Neuronal stem cell (in vitro differentiated cells): ENCODE measurements at regions not wholly inside any gene's neighbourhood (a gene's known extent, or its start where the extent isn't known, plus 50 kb on each side); places are given as distances from the start of the nearest gene placed in this dataset.

Source experiments
- DNase-seq: peaks from one replicate; pipeline ENCODE4 v3.0.0-alpha.2; 2013; ENCODE audit warnings: low spot score
- H2AFZ ChIP-seq: one replicate; pipeline ENCODE4 v1.6.1; 2013; ENCODE audit warnings: mild to moderate bottlenecking, low read length, inconsistent platforms
- H2AK5ac ChIP-seq: 2 replicates; pipeline ENCODE4 v1.6.1; 2013; ENCODE audit warnings: low read depth, mild to moderate bottlenecking, inconsistent platforms, low read length, moderate library complexity, mixed read lengths
- H2BK120ac ChIP-seq: 2 replicates; pipeline ENCODE4 v1.6.1; 2013; ENCODE audit warnings: low read depth, mild to moderate bottlenecking, inconsistent platforms, low read length, moderate library complexity, mixed read lengths
- H2BK12ac ChIP-seq: one replicate; pipeline ENCODE4 v1.6.1; 2013; ENCODE audit warnings: low read length, inconsistent platforms
- H2BK15ac ChIP-seq: 2 replicates; pipeline ENCODE4 v1.6.1; 2013; ENCODE audit warnings: mild to moderate bottlenecking, low read length, inconsistent platforms, mixed read lengths
- H2BK5ac ChIP-seq: one replicate; pipeline ENCODE4 v1.6.1; 2013; ENCODE audit warnings: inconsistent platforms, mild to moderate bottlenecking, low read length, moderate library complexity
- H3K14ac ChIP-seq: one replicate; pipeline ENCODE4 v1.6.1; 2013; ENCODE audit warnings: low read length, inconsistent platforms
- H3K18ac ChIP-seq: 2 replicates; pipeline ENCODE4 v1.6.1; 2013; ENCODE audit warnings: low read length, inconsistent platforms
- H3K23ac ChIP-seq: 2 replicates; pipeline ENCODE4 v1.6.1; 2013; ENCODE audit warnings: low read depth, mild to moderate bottlenecking, mixed read lengths, low read length, inconsistent platforms; ENCODE audit not compliant: poor library complexity
- H3K27ac ChIP-seq: replicated peaks from 3 replicates; pipeline ENCODE4 v1.5.1; 2013; ENCODE audit warnings: low read length, inconsistent platforms
- H3K27me3 ChIP-seq, 3 experiments: 2 replicates each; pipeline ENCODE4 v1.6.1; 2013; ENCODE audit warnings: low read length in 3 of 3, mild to moderate bottlenecking in 2 of 3, inconsistent platforms in 1 of 3, low read depth in 1 of 3, mixed read lengths in 1 of 3, moderate library complexity in 1 of 3; ENCODE audit not compliant: control insufficient read depth in 3 of 3, insufficient read depth in 3 of 3
- H3K36me3 ChIP-seq, 2 donors: replicated peaks in 1 of 2; 2 replicates each; pipeline ENCODE4 v1.6.1; 2013; ENCODE audit warnings: low read length in 2 of 2; ENCODE audit not compliant: control insufficient read depth in 2 of 2, insufficient read depth in 2 of 2
- H3K4ac ChIP-seq: 2 replicates; pipeline ENCODE4 v1.6.1; 2013; ENCODE audit warnings: inconsistent platforms, mild to moderate bottlenecking, low read length, moderate library complexity
- H3K4me1 ChIP-seq, 2 donors: 1 replicate in 1 of 2; 2 replicates in 1 of 2; pipeline ENCODE4 v1.6.1; 2013; ENCODE audit warnings: low read length in 2 of 2, low read depth in 1 of 2; ENCODE audit not compliant: control insufficient read depth in 2 of 2, insufficient read depth in 1 of 2
- H3K4me2 ChIP-seq: one replicate; pipeline ENCODE4 v1.6.1; 2013; ENCODE audit warnings: mild to moderate bottlenecking, low read length, inconsistent platforms; ENCODE audit not compliant: insufficient read depth, poor library complexity, severe bottlenecking
- H3K4me3 ChIP-seq, 2 donors: 2 replicates each; pipeline ENCODE4 v1.5.1; 2013; ENCODE audit warnings: low read length in 2 of 2, mild to moderate bottlenecking in 2 of 2, inconsistent platforms in 1 of 2, moderate library complexity in 1 of 2
- H3K79me1 ChIP-seq: one replicate; pipeline ENCODE4 v1.6.1; 2013; ENCODE audit warnings: low read depth, mild to moderate bottlenecking, inconsistent platforms, low read length, moderate library complexity
- H3K9ac ChIP-seq: one replicate; pipeline ENCODE4 v1.6.1; 2013; ENCODE audit warnings: mild to moderate bottlenecking, low read depth, low read length, inconsistent platforms; ENCODE audit not compliant: poor library complexity
- H3K9me3 ChIP-seq, 2 donors: replicated peaks in 1 of 2; 2 replicates each; pipeline versions ENCODE3 to v1.6.1; 2013; ENCODE audit warnings: low read length in 2 of 2, mild to moderate bottlenecking in 2 of 2, inconsistent platforms in 1 of 2, low read depth in 1 of 2, mixed read lengths in 1 of 2, moderate library complexity in 1 of 2; ENCODE audit not compliant: control insufficient read depth in 2 of 2, insufficient read depth in 1 of 2
- H4K8ac ChIP-seq: one replicate; pipeline ENCODE4 v1.6.1; 2013; ENCODE audit warnings: low read depth, mild to moderate bottlenecking, inconsistent platforms, low read length, moderate library complexity
- H4K91ac ChIP-seq: one replicate; pipeline ENCODE4 v1.6.1; 2013; ENCODE audit warnings: low read length, low read depth, mild to moderate bottlenecking, inconsistent platforms; ENCODE audit not compliant: poor library complexity
- WGBS, 2 donors: extraction: QIAGEN DNeasy Blood & Tissue Kit; methylation state at CpG; one replicate each; pipeline ENCODE4 v1.1.7; 2013; ENCODE audit warnings: missing lambda C conversion rate in 2 of 2, mixed read lengths in 1 of 2; ENCODE audit not compliant: insufficient read length in 2 of 2, insufficient replicate concordance in 1 of 2; ENCODE audit errors: extremely low coverage in 2 of 2; 5-methylcytosine and 5-hydroxymethylcytosine counted together

- Histone ChIP-seq H2BK5ac (no peak overlapping the region), H3K4me1 (peaks cover 3 to 6% of the 10 kb centered on the region in 2 donors), H4K91ac (no peak overlapping the region), H3K79me1 (no peaks in the 10 kb centered on the region), H2BK15ac (no peak overlapping the region), H4K8ac (no peak overlapping the region), H2BK12ac (no peak overlapping the region), H3K4me3 (no peak overlapping the region), H3K27ac (no peak overlapping the region), H3K9ac (no peak overlapping the region), H3K36me3 (no peaks in the 10 kb centered on the region), H3K18ac (no peak overlapping the region), H3K27me3 (peaks cover 0 to 2% (median 0%) of the 10 kb centered on the region in 3 experiments), H3K9me3 (no peaks in the 10 kb centered on the region), H2AK5ac (no peak overlapping the region), H2AFZ (no peak overlapping the region), H2BK120ac (no peak overlapping the region), H3K4me2 (no peak overlapping the region), H3K14ac (no peak overlapping the region), H3K4ac (no peak overlapping the region), H3K23ac (no peak overlapping the region)
- peak; percentile 8 for DNase-seq
- no CpG with 5 or more reads among the region's 4 CpGs for WGBS, 2 donors
These were observed 336.4 kb upstream of the HSF2 start for GRCh38 chr6:122063076-122063475.

DNA sequence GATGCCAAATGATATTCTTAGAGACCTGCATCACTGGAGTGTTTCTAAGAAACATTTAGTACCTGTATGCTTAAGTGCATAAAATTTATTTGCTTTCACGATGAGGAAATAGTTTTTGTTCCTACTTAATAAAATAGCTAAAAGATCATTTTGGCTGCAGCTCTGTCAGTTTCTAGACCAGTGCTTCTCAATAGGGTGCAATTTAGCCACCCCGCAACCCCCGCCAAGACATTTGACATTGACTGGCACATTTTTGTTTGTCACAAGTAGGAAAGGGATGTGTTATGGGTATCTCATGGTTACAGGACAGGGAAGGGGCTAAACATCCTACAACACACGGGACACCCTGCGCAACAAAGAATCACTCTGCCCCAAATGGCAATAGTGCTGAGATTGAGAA, 335.7 kb upstream of the HSF2 start:
- H3K9me3 ChIP-seq: no peaks in the 10 kb centered on the region
- DNase-seq: no peak
- WGBS, 2 donors: no CpG with 5 or more reads among the region's 5 CpGs

GRCh38 chr6:122066200-122066599, 333.3 kb upstream of the HSF2 start:
- H2AFZ ChIP-seq: no peak overlapping the region
- no peak overlapping the region for H2BK5ac ChIP-seq
- H3K14ac ChIP-seq: no peak overlapping the region
- no peak overlapping the region for H3K4me3 ChIP-seq
- no peak overlapping the region for H4K8ac ChIP-seq
- DNase-seq: no peak
- no peak overlapping the region for H4K91ac ChIP-seq
- peaks cover 3 to 6% of the 10 kb centered on the region in 2 donors for H3K4me1 ChIP-seq
- no peaks in the 10 kb centered on the region for H3K36me3 ChIP-seq
- WGBS, 2 donors: no CpG with 5 or more reads among the region's 4 CpGs
- H2BK12ac ChIP-seq: no peak overlapping the region
- H3K27me3 ChIP-seq: peaks cover 0 to 2% (median 0%) of the 10 kb centered on the region in 3 experiments
- H3K79me1 ChIP-seq: no peaks in the 10 kb centered on the region
- no peak overlapping the region for H3K4me2 ChIP-seq
- no peaks in the 10 kb centered on the region for H3K9me3 ChIP-seq
- no peak overlapping the region for H3K9ac ChIP-seq
- no peak overlapping the region for H3K27ac ChIP-seq
- H2BK120ac ChIP-seq: no peak overlapping the region
- H2AK5ac ChIP-seq: no peak overlapping the region
- H3K18ac ChIP-seq: no peak overlapping the region
- no peak overlapping the region for H3K4ac ChIP-seq
- H3K23ac ChIP-seq: no peak overlapping the region
- no peak overlapping the region for H2BK15ac ChIP-seq

More for the DNA sequence above, 335.7 kb upstream of the HSF2 start:
- no peak overlapping the region for H4K91ac ChIP-seq
- no peaks in the 10 kb centered on the region for H3K36me3 ChIP-seq
- no peak overlapping the region for H3K18ac ChIP-seq
- H3K4me1 ChIP-seq: peaks cover 3 to 6% of the 10 kb centered on the region in 2 donors
- no peak overlapping the region for H2BK15ac ChIP-seq
- no peak overlapping the region for H3K4me2 ChIP-seq
- no peak overlapping the region for H3K27ac ChIP-seq
- H3K27me3 ChIP-seq: peaks cover 0 to 2% (median 0%) of the 10 kb centered on the region in 3 experiments
- peak overlapping the region; percentile 8 for H2AFZ ChIP-seq
- H4K8ac ChIP-seq: no peak overlapping the region
- H3K23ac ChIP-seq: no peak overlapping the region
- no peak overlapping the region for H3K14ac ChIP-seq
- no peak overlapping the region for H2AK5ac ChIP-seq
- no peak overlapping the region for H3K4me3 ChIP-seq
- H2BK120ac ChIP-seq: no peak overlapping the region
- no peak overlapping the region for H2BK5ac ChIP-seq
- H3K79me1 ChIP-seq: no peaks in the 10 kb centered on the region
- no peak overlapping the region for H3K9ac ChIP-seq
- H2BK12ac ChIP-seq: no peak overlapping the region
- H3K4ac ChIP-seq: no peak overlapping the region

DNA sequence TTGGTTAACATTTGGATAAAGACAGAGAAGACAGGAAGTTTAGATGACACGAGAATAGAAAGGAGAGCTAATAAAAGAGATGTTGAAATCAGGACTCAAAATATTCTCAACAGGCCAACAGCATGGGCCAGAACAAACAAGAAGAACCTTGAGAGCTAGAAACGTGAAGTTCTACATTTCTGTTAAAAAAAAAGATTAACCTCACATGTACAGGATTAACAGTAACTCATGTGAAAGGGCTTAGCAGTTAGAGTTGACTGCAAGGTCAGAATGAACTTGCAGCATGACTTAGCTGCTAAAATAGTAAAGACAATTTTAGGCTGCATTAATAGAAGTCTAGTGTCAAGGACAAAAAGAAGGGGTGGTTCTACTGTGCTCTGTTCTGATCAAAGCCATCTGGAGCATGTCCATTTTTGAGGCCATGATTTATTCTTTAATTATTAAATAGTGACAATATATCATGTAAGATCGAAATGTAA, 331.1 kb upstream of the HSF2 start:
- no CpG with 5 or more reads among the region's 3 CpGs for WGBS, 2 donors

More for the DNA sequence above, 331.1 kb upstream of the HSF2 start:
- Histone ChIP-seq H3K27me3 (peaks cover 0 to 2% (median 0%) of the 10 kb centered on the region in 3 experiments), H2AFZ (no peak overlapping the region), H2BK120ac (no peak overlapping the region), H2BK12ac (no peak overlapping the region), H3K27ac (no peak overlapping the region), H4K91ac (no peak overlapping the region), H3K4ac (no peak overlapping the region), H3K36me3 (no peaks in the 10 kb centered on the region), H2AK5ac (no peak overlapping the region), H4K8ac (no peak overlapping the region), H3K9ac (no peak overlapping the region), H2BK15ac (no peak overlapping the region), H3K9me3 (no peaks in the 10 kb centered on the region), H3K14ac (no peak overlapping the region), H3K4me1 (peaks cover 3 to 6% of the 10 kb centered on the region in 2 donors), H3K18ac (no peak overlapping the region), H3K4me2 (no peak overlapping the region), H2BK5ac (no peak overlapping the region), H3K79me1 (no peaks in the 10 kb centered on the region), H3K4me3 (no peak overlapping the region), H3K23ac (no peak overlapping the region)
- DNase-seq: no peak
